GM10266 (cell line): ENCODE measurements at regions not wholly inside any gene's neighbourhood (a gene's known extent, or its start where the extent isn't known, plus 50 kb on each side); places are given as distances from the start of the nearest gene placed in this dataset.

Experiments
- DNase-seq: peaks from one replicate; pipeline ENCODE4 v3.0.0; 2012; ENCODE audit errors: extremely low spot score
- TF ChIP-seq, protein P1 (sequence below): IDR thresholded peaks from 2 replicates; pipeline ENCODE4 v1.5.1; 2012; ENCODE audit warnings: mild to moderate bottlenecking, low read depth; ENCODE audit not compliant: control insufficient read depth, insufficient read depth; ENCODE audit errors: missing control alignments

DNA sequence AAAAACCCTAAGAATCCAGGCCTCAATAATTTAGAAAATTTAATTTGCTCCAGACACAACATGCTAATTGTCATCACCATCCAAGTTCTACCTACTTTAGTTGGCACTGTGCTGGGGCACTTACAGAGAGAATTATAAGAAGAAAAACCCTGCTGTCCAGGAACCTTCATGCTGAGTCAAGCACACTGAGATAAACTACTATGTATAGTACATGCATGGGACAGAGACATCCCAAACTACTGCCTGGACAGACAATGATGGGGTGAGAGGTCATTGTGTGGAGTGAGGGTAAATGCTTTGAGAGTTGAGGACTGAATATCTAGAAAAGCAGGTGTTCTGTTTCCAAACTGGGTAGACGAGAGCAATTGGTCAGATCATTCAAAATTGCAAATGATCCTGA, 135.3 kb upstream of the CTTNBP2NL start:
- TF ChIP-seq, protein P1, sequence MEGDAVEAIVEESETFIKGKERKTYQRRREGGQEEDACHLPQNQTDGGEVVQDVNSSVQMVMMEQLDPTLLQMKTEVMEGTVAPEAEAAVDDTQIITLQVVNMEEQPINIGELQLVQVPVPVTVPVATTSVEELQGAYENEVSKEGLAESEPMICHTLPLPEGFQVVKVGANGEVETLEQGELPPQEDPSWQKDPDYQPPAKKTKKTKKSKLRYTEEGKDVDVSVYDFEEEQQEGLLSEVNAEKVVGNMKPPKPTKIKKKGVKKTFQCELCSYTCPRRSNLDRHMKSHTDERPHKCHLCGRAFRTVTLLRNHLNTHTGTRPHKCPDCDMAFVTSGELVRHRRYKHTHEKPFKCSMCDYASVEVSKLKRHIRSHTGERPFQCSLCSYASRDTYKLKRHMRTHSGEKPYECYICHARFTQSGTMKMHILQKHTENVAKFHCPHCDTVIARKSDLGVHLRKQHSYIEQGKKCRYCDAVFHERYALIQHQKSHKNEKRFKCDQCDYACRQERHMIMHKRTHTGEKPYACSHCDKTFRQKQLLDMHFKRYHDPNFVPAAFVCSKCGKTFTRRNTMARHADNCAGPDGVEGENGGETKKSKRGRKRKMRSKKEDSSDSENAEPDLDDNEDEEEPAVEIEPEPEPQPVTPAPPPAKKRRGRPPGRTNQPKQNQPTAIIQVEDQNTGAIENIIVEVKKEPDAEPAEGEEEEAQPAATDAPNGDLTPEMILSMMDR = no peak
- DNase-seq = no peak

DNA sequence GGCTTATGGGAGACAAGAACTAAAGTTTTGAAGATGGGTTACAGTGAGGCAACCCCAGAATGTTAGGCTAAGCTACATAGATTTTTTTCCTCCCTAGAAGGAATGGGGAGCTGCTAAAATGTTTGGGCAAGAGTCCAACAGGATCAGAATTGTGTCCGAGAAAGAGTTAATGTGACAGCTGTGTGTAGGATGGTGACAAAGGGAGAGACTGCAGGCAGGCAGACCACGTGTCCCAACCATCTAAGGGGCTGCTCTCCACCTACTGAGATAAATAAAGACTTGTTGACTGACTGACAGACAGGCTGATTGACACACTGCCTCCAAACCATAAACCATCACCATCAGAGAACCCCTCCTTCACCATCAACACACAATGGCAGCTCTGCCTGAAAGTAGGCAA, 133.7 kb upstream of the CTTNBP2NL start:
- TF ChIP-seq, protein P1 = no peak
- no peak for DNase-seq

- no peak for DNase-seq
- TF ChIP-seq, protein P1 = no peak
These were observed 133.0 kb upstream of the CTTNBP2NL start for GRCh38 chr1:112263042-112263441.

- DNase-seq = no peak
- TF ChIP-seq, protein P1 = no peak
These were observed 132.6 kb upstream of the CTTNBP2NL start for GRCh38 chr1:112263453-112263852.

DNA sequence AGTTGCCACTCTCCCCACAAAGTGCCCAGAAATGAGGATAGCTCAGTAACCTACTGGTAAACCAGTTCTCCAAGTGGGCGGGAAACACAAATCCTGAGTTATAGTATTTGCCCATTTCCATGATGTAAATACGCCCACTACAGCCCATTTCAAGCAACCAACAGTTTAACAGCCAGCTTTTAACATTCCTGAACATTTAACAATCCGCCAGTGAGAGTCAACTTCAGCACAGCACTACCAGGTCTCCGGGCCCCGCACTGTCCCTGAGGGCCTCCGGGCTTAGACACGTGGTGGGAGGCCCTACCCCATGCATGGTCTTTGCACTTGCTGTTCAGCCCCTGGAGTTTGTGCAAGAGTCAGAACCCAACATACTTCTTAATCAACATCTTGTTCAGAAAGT, 132.0 kb upstream of the CTTNBP2NL start:
- no peak for DNase-seq
- TF ChIP-seq, protein P1 = no peak

DNA sequence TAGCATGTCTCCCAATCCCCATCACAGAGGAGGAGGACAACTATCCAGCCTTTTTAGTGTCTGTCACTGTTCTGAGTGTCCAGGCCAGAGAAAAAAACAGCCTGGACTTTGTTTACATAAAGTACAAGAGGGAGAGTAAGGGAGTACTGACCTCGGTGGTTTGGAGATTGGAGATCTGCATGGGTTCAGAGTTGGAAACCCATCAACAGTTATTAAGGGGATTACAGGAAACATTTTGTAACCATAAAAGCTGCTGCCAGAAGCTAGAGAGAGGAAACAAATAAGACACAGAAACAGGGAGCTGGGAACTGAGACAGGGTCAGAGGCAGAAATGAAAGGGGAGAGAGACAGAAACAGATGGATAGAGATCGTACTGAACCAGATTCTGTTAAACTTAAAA, 131.5 kb upstream of the CTTNBP2NL start:
- no peak for DNase-seq
- TF ChIP-seq, protein P1 = no peak

DNA sequence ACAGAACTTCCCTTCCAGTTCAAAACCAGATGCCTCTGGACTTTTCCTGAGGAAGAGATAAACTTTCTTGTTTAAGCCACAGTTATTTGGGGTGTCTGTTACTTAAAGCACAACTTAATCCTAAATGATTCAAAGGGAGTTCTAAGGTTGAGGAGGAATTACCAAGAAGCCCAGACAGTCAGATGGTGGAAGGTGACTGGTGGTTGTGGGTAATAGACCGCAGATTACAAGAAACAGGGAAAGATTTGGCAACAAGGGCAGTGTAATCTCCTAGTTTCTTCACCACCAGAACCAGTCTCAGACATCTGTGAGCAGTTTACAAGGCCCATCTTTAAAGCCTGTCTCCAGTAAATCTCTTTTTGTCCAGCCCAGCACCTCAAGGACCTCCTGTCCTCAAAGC, 130.1 kb upstream of the CTTNBP2NL start:
- DNase-seq = no peak
- TF ChIP-seq, protein P1 = no peak
